Cardiac muscle cell (in vitro differentiated cells and primary cell): ENCODE measurements at regions not wholly inside any gene's neighbourhood (a gene's known extent, or its start where the extent isn't known, plus 50 kb on each side); places are given as distances from the start of the nearest gene placed in this dataset.

Source experiments
- DNase-seq, 2 donors: peaks; one replicate each; pipeline versions ENCODE4 v3.0.0 to v3.0.0-alpha.2; 2010 to 2017; ENCODE audit warnings: low read depth in 1 of 2, low spot score in 1 of 2
- H3K27ac ChIP-seq: fragments of 200-600 bp; sonication (generic); 2 replicates; pipeline ENCODE4 v1.5.1; 2016
- H3K27me3 ChIP-seq: fragments of 200-600 bp; sonication (generic); 2 replicates; pipeline ENCODE4 v1.6.0; 2016; ENCODE audit warnings: control low read depth
- H3K36me3 ChIP-seq: fragments of 200-600 bp; sonication (generic); 2 replicates; pipeline ENCODE4 v1.5.1; 2016; ENCODE audit warnings: control low read depth
- H3K4me1 ChIP-seq: fragments of 200-600 bp; sonication (generic); 2 replicates; pipeline ENCODE4 v1.8.1; 2017; ENCODE audit warnings: low read depth, mild to moderate bottlenecking, mixed run types
- H3K4me3 ChIP-seq: fragments of 200-600 bp; sonication (generic); 2 replicates; pipeline ENCODE4 v1.5.1; 2016; ENCODE audit warnings: mild to moderate bottlenecking
- H3K9me3 ChIP-seq: fragments of 200-600 bp; sonication (generic); 2 replicates; pipeline ENCODE4 v1.5.1; 2017; ENCODE audit warnings: low read depth, mild to moderate bottlenecking, control low read depth
- TF ChIP-seq, protein P1 (sequence below): IDR thresholded peaks from 2 replicates; pipeline ENCODE4 v1.5.1; 2012; ENCODE audit warnings: low read depth, mild to moderate bottlenecking, low read length

DNA sequence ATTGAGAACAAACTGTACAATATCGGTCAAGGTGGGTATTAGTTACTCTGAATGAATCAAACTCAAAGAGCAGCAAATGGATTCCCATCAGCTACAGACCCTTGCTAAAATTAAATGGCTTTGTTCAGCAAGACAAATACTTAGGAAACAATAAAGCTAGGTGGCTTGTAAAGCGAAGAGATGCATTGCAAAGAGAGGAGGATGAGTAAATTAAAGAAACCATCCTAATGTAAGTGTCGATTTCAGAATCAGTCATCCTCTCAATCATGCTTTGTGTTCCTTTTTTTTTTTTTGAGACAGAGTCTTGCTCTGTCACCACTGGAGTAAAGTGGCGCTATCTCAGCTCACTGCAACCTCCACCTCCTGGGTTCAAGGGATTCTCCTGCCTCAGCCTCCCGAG is 359.2 kb upstream of the ZNF462 start:
- TF ChIP-seq, protein P1, sequence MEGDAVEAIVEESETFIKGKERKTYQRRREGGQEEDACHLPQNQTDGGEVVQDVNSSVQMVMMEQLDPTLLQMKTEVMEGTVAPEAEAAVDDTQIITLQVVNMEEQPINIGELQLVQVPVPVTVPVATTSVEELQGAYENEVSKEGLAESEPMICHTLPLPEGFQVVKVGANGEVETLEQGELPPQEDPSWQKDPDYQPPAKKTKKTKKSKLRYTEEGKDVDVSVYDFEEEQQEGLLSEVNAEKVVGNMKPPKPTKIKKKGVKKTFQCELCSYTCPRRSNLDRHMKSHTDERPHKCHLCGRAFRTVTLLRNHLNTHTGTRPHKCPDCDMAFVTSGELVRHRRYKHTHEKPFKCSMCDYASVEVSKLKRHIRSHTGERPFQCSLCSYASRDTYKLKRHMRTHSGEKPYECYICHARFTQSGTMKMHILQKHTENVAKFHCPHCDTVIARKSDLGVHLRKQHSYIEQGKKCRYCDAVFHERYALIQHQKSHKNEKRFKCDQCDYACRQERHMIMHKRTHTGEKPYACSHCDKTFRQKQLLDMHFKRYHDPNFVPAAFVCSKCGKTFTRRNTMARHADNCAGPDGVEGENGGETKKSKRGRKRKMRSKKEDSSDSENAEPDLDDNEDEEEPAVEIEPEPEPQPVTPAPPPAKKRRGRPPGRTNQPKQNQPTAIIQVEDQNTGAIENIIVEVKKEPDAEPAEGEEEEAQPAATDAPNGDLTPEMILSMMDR: no peak
- H3K9me3 ChIP-seq: no peaks in the 10 kb centered on the region
- DNase-seq: no peak
- H3K27me3 ChIP-seq: no peaks in the 10 kb centered on the region
- H3K36me3 ChIP-seq: no peaks in the 10 kb centered on the region
- H3K27ac ChIP-seq: no peak overlapping the region
- H3K4me3 ChIP-seq: no peak overlapping the region
- no peaks in the 10 kb centered on the region for H3K4me1 ChIP-seq

DNA sequence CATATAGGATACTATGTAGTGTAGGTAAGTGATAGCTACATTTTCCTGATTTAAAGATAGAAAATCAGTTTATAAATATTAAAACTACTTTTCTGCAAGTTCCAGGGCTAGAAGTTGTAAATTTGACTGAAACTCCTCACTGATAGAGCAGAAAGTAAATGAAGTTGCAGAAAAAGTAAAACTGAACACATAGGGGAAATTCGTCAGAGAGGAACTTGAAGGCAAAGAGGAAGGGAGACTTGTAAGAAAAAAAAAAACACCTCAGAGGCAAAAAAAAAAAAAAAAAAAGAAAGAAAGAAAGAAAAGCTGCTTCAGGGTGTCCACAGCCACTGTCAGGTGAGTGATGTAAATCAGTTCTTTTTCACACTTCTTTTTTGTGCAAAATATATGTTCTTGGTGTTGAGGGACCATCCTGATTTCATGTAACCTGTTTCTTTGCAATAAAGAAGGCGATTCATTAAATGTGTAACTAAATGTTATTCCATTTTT is 336.2 kb upstream of the ZNF462 start:
- no peaks in the 10 kb centered on the region for H3K9me3 ChIP-seq
- no peak overlapping the region for H3K4me3 ChIP-seq
- no peak overlapping the region for H3K27ac ChIP-seq
- H3K4me1 ChIP-seq: peaks cover 6% of the 10 kb centered on the region
- TF ChIP-seq, protein P1: no peak
- DNase-seq: no peak
- H3K36me3 ChIP-seq: no peaks in the 10 kb centered on the region
- H3K27me3 ChIP-seq: no peaks in the 10 kb centered on the region

DNA sequence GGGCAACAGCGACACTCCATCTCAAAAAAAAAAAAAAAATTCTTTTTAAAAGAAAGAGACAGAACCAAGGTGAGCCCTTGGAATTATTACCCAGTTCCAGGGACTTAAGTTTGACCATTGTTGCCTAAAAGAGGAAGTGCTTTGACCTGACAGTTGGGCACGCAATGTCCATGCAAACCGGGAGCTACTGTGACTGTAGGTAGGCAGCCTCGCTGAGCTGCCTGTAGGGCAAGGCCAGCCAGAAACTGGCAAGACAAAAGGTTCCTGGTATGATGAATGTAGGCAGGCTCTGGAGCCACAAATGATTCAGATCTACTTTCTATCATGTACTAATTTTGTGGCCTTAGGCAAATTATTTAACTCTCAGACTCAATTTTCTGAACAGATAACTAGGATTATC is 334.8 kb upstream of the ZNF462 start:
- Histone ChIP-seq H3K4me3 (no peak overlapping the region), H3K27me3 (no peaks in the 10 kb centered on the region), H3K27ac (no peak overlapping the region), H3K9me3 (no peaks in the 10 kb centered on the region), H3K4me1 (peaks cover 6% of the 10 kb centered on the region), H3K36me3 (no peaks in the 10 kb centered on the region)
- TF ChIP-seq, protein P1: no peak
- DNase-seq: no peak

DNA sequence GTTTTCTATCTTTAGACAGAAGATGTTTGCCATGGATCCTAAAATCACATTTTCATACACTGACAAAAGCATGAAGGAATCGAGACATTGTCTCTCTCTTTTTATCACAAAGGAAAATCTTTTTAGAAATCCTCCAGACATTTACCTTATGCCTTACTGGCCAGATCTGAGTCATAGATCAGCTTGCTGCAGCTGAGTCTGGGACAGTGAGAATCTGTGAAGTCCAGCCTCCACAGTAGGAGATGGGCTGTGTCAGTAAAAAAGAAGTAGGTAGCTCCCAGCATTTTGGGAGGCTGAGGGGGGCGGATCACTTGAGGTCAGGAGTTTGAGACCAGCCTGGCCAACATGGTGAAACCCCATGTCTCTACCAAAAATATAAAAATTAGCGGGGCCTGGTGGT is 333.4 kb upstream of the ZNF462 start:
- Histone ChIP-seq H3K4me3 (no peak overlapping the region), H3K36me3 (no peaks in the 10 kb centered on the region), H3K9me3 (no peaks in the 10 kb centered on the region), H3K27ac (no peak overlapping the region), H3K27me3 (no peaks in the 10 kb centered on the region), H3K4me1 (peaks cover 6% of the 10 kb centered on the region)
- TF ChIP-seq, protein P1: no peak
- no peak for DNase-seq

DNA sequence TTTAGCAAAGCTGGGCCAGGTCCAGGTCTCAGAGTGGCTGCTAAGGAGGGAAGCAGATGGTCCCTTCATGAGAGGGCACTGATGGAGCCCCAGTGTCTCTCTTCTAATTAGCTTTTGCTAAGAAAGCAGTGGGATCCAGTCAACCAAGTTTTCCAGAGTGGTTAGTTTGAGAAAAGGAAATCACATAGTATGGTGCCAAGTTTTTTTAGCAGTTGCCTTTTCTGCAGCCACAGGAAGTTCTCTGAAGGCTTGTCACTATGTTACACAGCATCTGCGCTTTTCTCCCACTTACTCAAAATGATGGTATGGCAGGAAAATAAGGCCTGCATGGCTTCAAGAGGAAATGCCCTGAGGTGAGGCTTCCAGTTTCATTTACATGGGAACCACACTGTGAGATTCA is 331.5 kb upstream of the ZNF462 start:
- Histone ChIP-seq H3K36me3 (no peaks in the 10 kb centered on the region), H3K27me3 (no peaks in the 10 kb centered on the region), H3K27ac (no peak overlapping the region), H3K4me1 (peaks cover 16% of the 10 kb centered on the region), H3K9me3 (no peaks in the 10 kb centered on the region), H3K4me3 (no peak overlapping the region)
- peak in 1 of 2 donors; percentile 0 for DNase-seq
- TF ChIP-seq, protein P1: no peak
